ENCODE measurements at regions not wholly inside any gene's neighbourhood (a gene's known extent, or its start where the extent isn't known, plus 50 kb on each side); places are given as distances from the start of the nearest gene placed in this dataset.

- no peak for TF ChIP-seq EZH2 (IDR thresholded peaks at IDR 0.05; ENCODE audit: low read length)
- no peak for TF ChIP-seq CTCF (optimal IDR thresholded peaks at IDR 0.05 in 1 of 3, IDR thresholded peaks at IDR 0.05 in 1 of 3, conservative IDR thresholded peaks at IDR 0.05 in 1 of 3; ENCODE audit: extremely low read depth in 1 of 3, insufficient read depth in 2 of 3, low read length in 3 of 3)
Observed at GRCh38 chr2:181352158-181352557, 105.0 kb upstream of the ITGA4 start.
